ENCODE measurements at regions not wholly inside any gene's neighbourhood (a gene's known extent, or its start where the extent isn't known, plus 50 kb on each side); places are given as distances from the start of the nearest gene placed in this dataset.
"Not testable (repeated sequence)": the region's sequence is repeated elsewhere in the genome, so short reads cannot be mapped to it uniquely, and the experiment has no call there.

GRCh38 chr1:100811808-100812207 lies 82.8 kb downstream of the EXTL2 start:
- H3K4me1 ChIP-seq = no peaks in the 10 kb centered on the region
- H3K36me3 ChIP-seq (replicated peaks in 1 of 2; ENCODE audit: insufficient read depth in 1 of 2, low read depth in 2 of 2) = no peaks in the 10 kb centered on the region
- no peaks in the 10 kb centered on the region for H3K9me3 ChIP-seq
- intact Hi-C loops (cut with DNase I) = no loop called here
- WGBS, 2 donors = 68 to 80% methylated on average over 1 of the region's 1 CpG
- H3K27me3 ChIP-seq = no peaks in the 10 kb centered on the region
- TF ChIP-seq POLR2A (IDR thresholded peaks at IDR 0.05) = no peak
- TF ChIP-seq CTCF (IDR thresholded peaks at IDR 0.05) = no peak
- no peak overlapping the region for H3K4me3 ChIP-seq
- ATAC-seq (no peak), DNase-seq (no peak)
- no peak overlapping the region for H3K27ac ChIP-seq

DNA sequence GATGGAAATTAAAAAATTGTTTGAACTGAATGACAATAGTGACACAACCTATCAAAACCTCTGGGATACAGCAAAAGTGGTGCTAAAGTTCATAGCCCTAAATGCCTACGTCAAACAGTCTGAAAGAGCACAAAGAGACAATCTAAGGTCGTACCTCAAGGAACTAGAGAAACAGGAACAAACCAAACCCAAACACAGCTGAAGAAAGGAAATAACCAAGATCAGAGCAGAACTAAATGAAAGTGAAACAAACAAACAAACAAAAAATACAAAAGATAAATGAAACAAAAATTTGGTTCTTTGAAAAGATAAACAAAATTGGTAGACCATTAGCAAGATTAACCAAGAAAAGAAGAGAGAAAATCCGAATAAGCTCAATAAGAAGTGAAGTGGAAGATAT lies 79.7 kb downstream of the EXTL2 start:
- H3K4me3 ChIP-seq; H3K9me3 ChIP-seq; ATAC-seq; H3K27ac ChIP-seq; H3K36me3 ChIP-seq (replicated peaks in 1 of 2; ENCODE audit: insufficient read depth in 1 of 2, low read depth in 2 of 2); H3K27me3 ChIP-seq; intact Hi-C loops (cut with DNase I); H3K4me1 ChIP-seq; DNase-seq: not testable (repeated sequence)
- 37 to 44% methylated on average over 3 of the region's 3 CpGs for WGBS, 2 donors

- no peaks in the 10 kb centered on the region for H3K36me3 ChIP-seq (replicated peaks in 1 of 2; ENCODE audit: insufficient read depth in 1 of 2, low read depth in 2 of 2)
- intact Hi-C loops (cut with DNase I) = no loop called here
- no peak overlapping the region for H3K27ac ChIP-seq
- H3K4me1 ChIP-seq = no peaks in the 10 kb centered on the region
- no peak for DNase-seq
- H3K27me3 ChIP-seq = no peaks in the 10 kb centered on the region
- no peak for TF ChIP-seq POLR2A (IDR thresholded peaks at IDR 0.05)
- TF ChIP-seq CTCF (IDR thresholded peaks at IDR 0.05) = no peak
- no peaks in the 10 kb centered on the region for H3K9me3 ChIP-seq
- WGBS, 2 donors = 51 to 52% methylated on average over 3 of the region's 3 CpGs
- no peak overlapping the region for H3K4me3 ChIP-seq
- no peak for ATAC-seq
These were observed 78.6 kb downstream of the EXTL2 start for GRCh38 chr1:100816049-100816448.

DNA sequence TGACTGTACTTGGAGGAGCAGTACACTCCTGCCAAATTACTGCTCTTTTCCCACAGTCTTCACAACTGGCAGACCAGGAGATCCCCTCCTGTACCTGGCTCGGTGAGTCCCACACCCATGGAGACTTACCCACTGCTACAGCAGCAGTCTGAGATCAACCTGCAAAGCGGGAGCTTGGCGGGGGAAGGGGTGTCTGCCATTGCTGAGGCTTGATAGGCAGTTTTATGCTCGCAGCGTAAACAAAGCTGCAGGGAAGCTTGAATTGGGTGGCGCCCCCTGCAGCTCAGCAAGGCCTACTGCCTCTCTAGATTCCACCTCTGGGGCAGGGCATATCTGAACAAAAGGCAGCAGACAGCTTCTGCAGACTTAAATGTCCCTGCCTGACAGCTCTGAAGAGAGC lies 74.4 kb downstream of the EXTL2 start:
- intact Hi-C loops (cut with DNase I); H3K9me3 ChIP-seq; H3K4me3 ChIP-seq; DNase-seq; H3K27ac ChIP-seq; H3K36me3 ChIP-seq (replicated peaks in 1 of 2; ENCODE audit: insufficient read depth in 1 of 2, low read depth in 2 of 2); H3K27me3 ChIP-seq; H3K4me1 ChIP-seq; ATAC-seq: not testable (repeated sequence)
- WGBS, 2 donors = 17 to 38% methylated on average over 1 to 6 of the region's 6 CpGs

DNA sequence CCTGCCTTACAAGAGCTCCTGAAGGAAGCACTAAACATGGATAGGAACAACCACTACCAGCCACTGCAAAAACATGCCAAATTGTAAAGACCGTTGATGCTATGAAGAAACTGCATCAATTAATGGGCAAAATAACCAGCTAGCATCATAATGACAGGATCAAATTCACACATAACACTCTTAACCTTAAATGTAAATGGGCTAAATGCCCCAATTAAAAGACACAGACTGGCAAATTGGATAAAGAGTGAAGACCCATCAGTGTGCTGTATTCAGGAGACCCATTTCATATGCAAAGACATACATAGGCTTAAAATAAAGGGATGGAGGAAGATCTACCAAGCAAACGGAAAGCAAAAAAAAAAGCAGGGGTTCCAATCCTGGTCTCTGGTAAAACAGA lies 72.7 kb downstream of the EXTL2 start:
- H3K4me1 ChIP-seq; H3K27me3 ChIP-seq; H3K9me3 ChIP-seq; DNase-seq; H3K36me3 ChIP-seq (replicated peaks in 1 of 2; ENCODE audit: insufficient read depth in 1 of 2, low read depth in 2 of 2); H3K27ac ChIP-seq; H3K4me3 ChIP-seq; intact Hi-C loops (cut with DNase I); ATAC-seq: not testable (repeated sequence)
- WGBS, 2 donors = 76 to 83% methylated on average over 2 of the region's 2 CpGs

All from body of pancreas (tissue), 4 donors.